ENCODE measurements at regions not wholly inside any gene's neighbourhood (a gene's known extent, or its start where the extent isn't known, plus 50 kb on each side); places are given as distances from the start of the nearest gene placed in this dataset.

- Histone ChIP-seq H3K79me2 (ENCODE audit: control insufficient read depth, insufficient read depth, low read length) (no peaks in the 10 kb centered on the region), H3K4me2 (ENCODE audit: control insufficient read depth, extremely low read depth, insufficient read depth, low read depth, low read length) (no peak overlapping the region), H3K9me3 (ENCODE audit: control insufficient read depth, low read depth, low read length) (no peaks in the 10 kb centered on the region), H3K36me3 (ENCODE audit: control insufficient read depth in 2 of 2, extremely low read depth in 1 of 2, insufficient read depth in 2 of 2, low read length in 2 of 2) (no peaks in the 10 kb centered on the region), H3K9ac (ENCODE audit: control insufficient read depth, extremely low read depth, insufficient read depth, low read length) (no peak overlapping the region), H3K27ac (ENCODE audit: control insufficient read depth, insufficient read depth, low read length) (no peak overlapping the region), H2AFZ (ENCODE audit: control insufficient read depth, low read length) (no peak overlapping the region), H3K4me3 (ENCODE audit: control insufficient read depth in 2 of 3, extremely low read depth in 1 of 3, insufficient read depth in 2 of 3, low read depth in 1 of 3, low read length in 3 of 3) (no peak overlapping the region), H4K20me1 (ENCODE audit: control insufficient read depth, extremely low read depth, insufficient read depth, low read length) (no peaks in the 10 kb centered on the region), H3K4me1 (ENCODE audit: control insufficient read depth, extremely low read depth, insufficient read depth, low read length) (peaks cover 2% of the 10 kb centered on the region), H3K27me3 (ENCODE audit: control insufficient read depth, extremely low read depth, insufficient read depth, low read length) (no peaks in the 10 kb centered on the region), H3K9me1 (ENCODE audit: control insufficient read depth, extremely low read depth, insufficient read depth, low read length) (no peaks in the 10 kb centered on the region)
- TF ChIP-seq CTCF (optimal IDR thresholded peaks at IDR 0.05 in 1 of 3, IDR thresholded peaks at IDR 0.05 in 1 of 3, conservative IDR thresholded peaks at IDR 0.05 in 1 of 3; ENCODE audit: extremely low read depth in 1 of 3, insufficient read depth in 2 of 3, low read length in 3 of 3) (no peak), EZH2 (IDR thresholded peaks at IDR 0.05; ENCODE audit: low read length) (no peak)
- FAIRE-seq (no peak), DNase-seq (ENCODE audit: low read depth, low spot score) (no peak)
- dilution Hi-C loops (cut with MboI; ENCODE audit: extremely low pct_ligation_motif_present, low sequenced_read_pairs) = no loop called here
Measured at GRCh38 chr9:108708448-108708847, 147.3 kb downstream of the ACTL7B start.

DNA sequence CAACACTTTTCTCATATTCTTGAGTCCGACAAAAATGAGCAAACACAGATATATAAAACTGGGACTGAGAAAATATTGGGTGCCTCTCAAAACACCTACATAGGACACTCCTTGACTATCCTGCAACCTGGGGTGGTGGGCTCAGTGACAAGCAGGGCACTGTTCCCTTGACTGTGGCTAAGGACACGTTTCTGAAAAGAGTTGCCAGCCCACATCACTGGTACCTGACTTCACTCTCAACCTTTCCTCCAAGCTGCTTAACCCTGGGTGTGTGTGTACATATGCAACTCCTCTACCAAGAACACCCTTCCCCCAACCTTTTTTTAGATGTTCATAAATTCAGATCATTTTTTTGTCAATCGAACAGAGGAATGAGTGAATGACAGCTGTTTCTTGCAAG, 148.7 kb downstream of the ACTL7B start:
- DNase-seq (ENCODE audit: low read depth, low spot score) (no peak), FAIRE-seq (no peak)
- no peaks in the 10 kb centered on the region for H3K36me3 ChIP-seq (ENCODE audit: control insufficient read depth in 2 of 2, extremely low read depth in 1 of 2, insufficient read depth in 2 of 2, low read length in 2 of 2)
- H3K27me3 ChIP-seq (ENCODE audit: control insufficient read depth, extremely low read depth, insufficient read depth, low read length) = no peaks in the 10 kb centered on the region
- H3K27ac ChIP-seq (ENCODE audit: control insufficient read depth, insufficient read depth, low read length) = no peak overlapping the region
- dilution Hi-C loops (cut with MboI; ENCODE audit: extremely low pct_ligation_motif_present, low sequenced_read_pairs) = no loop called here
- no peaks in the 10 kb centered on the region for H3K79me2 ChIP-seq (ENCODE audit: control insufficient read depth, insufficient read depth, low read length)
- TF ChIP-seq EZH2 (IDR thresholded peaks at IDR 0.05; ENCODE audit: low read length) = no peak
- no peak for TF ChIP-seq CTCF (optimal IDR thresholded peaks at IDR 0.05 in 1 of 3, IDR thresholded peaks at IDR 0.05 in 1 of 3, conservative IDR thresholded peaks at IDR 0.05 in 1 of 3; ENCODE audit: extremely low read depth in 1 of 3, insufficient read depth in 2 of 3, low read length in 3 of 3)
- no peaks in the 10 kb centered on the region for H4K20me1 ChIP-seq (ENCODE audit: control insufficient read depth, extremely low read depth, insufficient read depth, low read length)
- peaks cover 2% of the 10 kb centered on the region for H3K4me1 ChIP-seq (ENCODE audit: control insufficient read depth, extremely low read depth, insufficient read depth, low read length)
- H3K9ac ChIP-seq (ENCODE audit: control insufficient read depth, extremely low read depth, insufficient read depth, low read length) = no peak overlapping the region
- H3K9me1 ChIP-seq (ENCODE audit: control insufficient read depth, extremely low read depth, insufficient read depth, low read length) = no peaks in the 10 kb centered on the region
- H3K4me3 ChIP-seq (ENCODE audit: control insufficient read depth in 2 of 3, extremely low read depth in 1 of 3, insufficient read depth in 2 of 3, low read depth in 1 of 3, low read length in 3 of 3) = no peak overlapping the region
- H2AFZ ChIP-seq (ENCODE audit: control insufficient read depth, low read length) = no peak overlapping the region
- H3K4me2 ChIP-seq (ENCODE audit: control insufficient read depth, extremely low read depth, insufficient read depth, low read depth, low read length) = no peak overlapping the region
- no peaks in the 10 kb centered on the region for H3K9me3 ChIP-seq (ENCODE audit: control insufficient read depth, low read depth, low read length)

Measured in keratinocyte (primary cell).